Lung (tissue), 11 donors: ENCODE measurements at regions not wholly inside any gene's neighbourhood (a gene's known extent, or its start where the extent isn't known, plus 50 kb on each side); places are given as distances from the start of the nearest gene placed in this dataset.
"Not testable (repeated sequence)": the region's sequence is repeated elsewhere in the genome, so short reads cannot be mapped to it uniquely, and the experiment has no call there.

ENCODE experiments used
- ATAC-seq: fragments of 200-7000 bp; cut with Tn5 transposase; one replicate; pipeline ENCODE4 v1.9.1; 2020; ENCODE audit warnings: moderate number of reproducible peaks; ENCODE audit not compliant: insufficient read depth, low FRiP score
- DNase-seq, 3 donors: peaks; one replicate each; pipeline ENCODE4 v3.0.0-alpha.2; 2013 to 2017
- H3K27ac ChIP-seq, 2 donors: one replicate each; pipeline ENCODE4 v1.5.1; 2013; ENCODE audit warnings: mild to moderate bottlenecking in 2 of 2, moderate library complexity in 2 of 2, control low read depth in 1 of 2, inconsistent platforms in 1 of 2, low read depth in 1 of 2, low read length in 1 of 2
- H3K27me3 ChIP-seq, 3 donors: one replicate each; pipeline ENCODE4 v1.5.1; 2013; ENCODE audit warnings: low read length in 2 of 3; ENCODE audit not compliant: control insufficient read depth in 3 of 3, insufficient read depth in 3 of 3
- H3K36me3 ChIP-seq, 4 donors: one replicate each; pipeline ENCODE4 v1.5.1; 2013; ENCODE audit warnings: low read length in 4 of 4, mild to moderate bottlenecking in 1 of 4, moderate library complexity in 1 of 4; ENCODE audit not compliant: control insufficient read depth in 4 of 4, insufficient read depth in 4 of 4
- H3K4me1 ChIP-seq, 5 donors: one replicate each; pipeline ENCODE4 v1.5.1; 2013; ENCODE audit warnings: low read length in 5 of 5, mild to moderate bottlenecking in 2 of 5, moderate library complexity in 1 of 5; ENCODE audit not compliant: control insufficient read depth in 5 of 5, insufficient read depth in 5 of 5
- H3K4me3 ChIP-seq: one replicate; pipeline ENCODE4 v1.5.1; 2013; ENCODE audit warnings: mild to moderate bottlenecking, control low read depth, moderate library complexity
- H3K9ac ChIP-seq, 2 donors: one replicate each; pipeline ENCODE4 v1.5.1; 2013; ENCODE audit warnings: low read length in 2 of 2, control low read depth in 1 of 2; ENCODE audit not compliant: insufficient read depth in 1 of 2
- H3K9me3 ChIP-seq, 4 donors: one replicate each; pipeline ENCODE4 v1.5.1; 2013; ENCODE audit warnings: low read length in 3 of 4, mild to moderate bottlenecking in 1 of 4, moderate library complexity in 1 of 4; ENCODE audit not compliant: control insufficient read depth in 4 of 4, insufficient read depth in 3 of 4
- CTCF ChIP-seq: IDR thresholded peaks from 2 replicates; pipeline ENCODE4 v1.5.1; 2012; ENCODE audit warnings: mild to moderate bottlenecking; ENCODE audit errors: control extremely low read depth, extremely low read depth
- WGBS, 2 donors: extraction: QIAGEN DNeasy Blood & Tissue Kit; methylation state at CpG; one replicate each; pipeline ENCODE4 v1.1.7; 2013; 5-methylcytosine and 5-hydroxymethylcytosine counted together
- donor health status: control.
- donor health status: control.
- donor health status: Bipolar disorder and iron deficiency.
- donor health status: healthy.
- donor health status: DM: yes; HTN: yes; CAD: no.

- H3K27me3 ChIP-seq = no peaks in the 10 kb centered on the region
- H3K4me1 ChIP-seq = no peaks in the 10 kb centered on the region
- H3K27ac ChIP-seq = no peak overlapping the region
- TF ChIP-seq CTCF = no peak
- no peaks in the 10 kb centered on the region for H3K9me3 ChIP-seq
- ATAC-seq (no peak), DNase-seq (no peak)
- WGBS, 2 donors = 91 to 92% methylated on average over 9 of the region's 9 CpGs
- H3K9ac ChIP-seq = no peak overlapping the region
- no peaks in the 10 kb centered on the region for H3K36me3 ChIP-seq
- H3K4me3 ChIP-seq = no peak overlapping the region
Observed at GRCh38 chr12:25394025-25394424, 143.3 kb upstream of the KRAS start.

- not testable (repeated sequence) for H3K27ac ChIP-seq, H3K4me3 ChIP-seq, H3K9ac ChIP-seq, H3K36me3 ChIP-seq, DNase-seq, ATAC-seq, H3K27me3 ChIP-seq, H3K9me3 ChIP-seq, H3K4me1 ChIP-seq
- WGBS, 2 donors = 97% methylated on average over 18 to 25 of the region's 25 CpGs
Observed at GRCh38 chr12:25391346-25391745, 140.6 kb upstream of the KRAS start.

GRCh38 chr12:25388183-25388582 lies 137.5 kb upstream of the KRAS start:
- no peak overlapping the region for H3K27ac ChIP-seq
- 66 to 67% methylated on average over 5 of the region's 5 CpGs for WGBS, 2 donors
- DNase-seq (no peak), ATAC-seq (no peak)
- no peaks in the 10 kb centered on the region for H3K36me3 ChIP-seq
- peaks cover 0 to 11% (median 2%) of the 10 kb centered on the region in 5 donors for H3K4me1 ChIP-seq
- TF ChIP-seq CTCF = no peak
- no peak overlapping the region for H3K4me3 ChIP-seq
- H3K27me3 ChIP-seq = no peaks in the 10 kb centered on the region
- H3K9me3 ChIP-seq = no peaks in the 10 kb centered on the region
- no peak overlapping the region for H3K9ac ChIP-seq

GRCh38 chr12:25387732-25388050 lies 137.0 kb upstream of the KRAS start:
- 89 to 96% methylated on average over 3 of the region's 3 CpGs for WGBS, 2 donors
- no peak overlapping the region for H3K27ac ChIP-seq
- no peaks in the 10 kb centered on the region for H3K36me3 ChIP-seq
- DNase-seq (no peak), ATAC-seq (no peak)
- TF ChIP-seq CTCF = no peak
- no peaks in the 10 kb centered on the region for H3K27me3 ChIP-seq
- no peak overlapping the region for H3K9ac ChIP-seq
- H3K4me3 ChIP-seq = no peak overlapping the region
- peaks cover 0 to 11% (median 2%) of the 10 kb centered on the region in 5 donors for H3K4me1 ChIP-seq
- H3K9me3 ChIP-seq = no peaks in the 10 kb centered on the region
